ENCODE measurements at regions not wholly inside any gene's neighbourhood (a gene's known extent, or its start where the extent isn't known, plus 50 kb on each side); places are given as distances from the start of the nearest gene placed in this dataset.

DNA sequence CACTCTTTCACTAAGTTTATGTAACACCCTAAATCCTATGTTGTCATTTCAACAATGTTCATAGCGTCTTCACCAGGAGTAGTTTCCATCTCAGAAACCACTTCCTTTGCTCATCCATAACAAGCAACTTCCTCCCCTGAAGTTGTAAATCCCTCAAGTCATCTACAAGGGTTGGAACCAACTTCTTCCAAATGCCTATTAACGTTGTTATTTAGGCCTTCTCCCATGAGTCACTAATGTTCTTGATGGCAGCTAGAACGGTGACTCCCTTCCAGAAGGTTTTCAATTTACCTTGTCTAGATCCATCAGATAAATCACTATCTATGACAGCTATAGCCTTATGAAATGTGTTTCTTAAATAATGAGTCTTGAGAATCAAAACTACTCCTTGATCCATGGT is 73.3 kb upstream of the TARS1 start (continued):
- TF ChIP-seq, protein P1, sequence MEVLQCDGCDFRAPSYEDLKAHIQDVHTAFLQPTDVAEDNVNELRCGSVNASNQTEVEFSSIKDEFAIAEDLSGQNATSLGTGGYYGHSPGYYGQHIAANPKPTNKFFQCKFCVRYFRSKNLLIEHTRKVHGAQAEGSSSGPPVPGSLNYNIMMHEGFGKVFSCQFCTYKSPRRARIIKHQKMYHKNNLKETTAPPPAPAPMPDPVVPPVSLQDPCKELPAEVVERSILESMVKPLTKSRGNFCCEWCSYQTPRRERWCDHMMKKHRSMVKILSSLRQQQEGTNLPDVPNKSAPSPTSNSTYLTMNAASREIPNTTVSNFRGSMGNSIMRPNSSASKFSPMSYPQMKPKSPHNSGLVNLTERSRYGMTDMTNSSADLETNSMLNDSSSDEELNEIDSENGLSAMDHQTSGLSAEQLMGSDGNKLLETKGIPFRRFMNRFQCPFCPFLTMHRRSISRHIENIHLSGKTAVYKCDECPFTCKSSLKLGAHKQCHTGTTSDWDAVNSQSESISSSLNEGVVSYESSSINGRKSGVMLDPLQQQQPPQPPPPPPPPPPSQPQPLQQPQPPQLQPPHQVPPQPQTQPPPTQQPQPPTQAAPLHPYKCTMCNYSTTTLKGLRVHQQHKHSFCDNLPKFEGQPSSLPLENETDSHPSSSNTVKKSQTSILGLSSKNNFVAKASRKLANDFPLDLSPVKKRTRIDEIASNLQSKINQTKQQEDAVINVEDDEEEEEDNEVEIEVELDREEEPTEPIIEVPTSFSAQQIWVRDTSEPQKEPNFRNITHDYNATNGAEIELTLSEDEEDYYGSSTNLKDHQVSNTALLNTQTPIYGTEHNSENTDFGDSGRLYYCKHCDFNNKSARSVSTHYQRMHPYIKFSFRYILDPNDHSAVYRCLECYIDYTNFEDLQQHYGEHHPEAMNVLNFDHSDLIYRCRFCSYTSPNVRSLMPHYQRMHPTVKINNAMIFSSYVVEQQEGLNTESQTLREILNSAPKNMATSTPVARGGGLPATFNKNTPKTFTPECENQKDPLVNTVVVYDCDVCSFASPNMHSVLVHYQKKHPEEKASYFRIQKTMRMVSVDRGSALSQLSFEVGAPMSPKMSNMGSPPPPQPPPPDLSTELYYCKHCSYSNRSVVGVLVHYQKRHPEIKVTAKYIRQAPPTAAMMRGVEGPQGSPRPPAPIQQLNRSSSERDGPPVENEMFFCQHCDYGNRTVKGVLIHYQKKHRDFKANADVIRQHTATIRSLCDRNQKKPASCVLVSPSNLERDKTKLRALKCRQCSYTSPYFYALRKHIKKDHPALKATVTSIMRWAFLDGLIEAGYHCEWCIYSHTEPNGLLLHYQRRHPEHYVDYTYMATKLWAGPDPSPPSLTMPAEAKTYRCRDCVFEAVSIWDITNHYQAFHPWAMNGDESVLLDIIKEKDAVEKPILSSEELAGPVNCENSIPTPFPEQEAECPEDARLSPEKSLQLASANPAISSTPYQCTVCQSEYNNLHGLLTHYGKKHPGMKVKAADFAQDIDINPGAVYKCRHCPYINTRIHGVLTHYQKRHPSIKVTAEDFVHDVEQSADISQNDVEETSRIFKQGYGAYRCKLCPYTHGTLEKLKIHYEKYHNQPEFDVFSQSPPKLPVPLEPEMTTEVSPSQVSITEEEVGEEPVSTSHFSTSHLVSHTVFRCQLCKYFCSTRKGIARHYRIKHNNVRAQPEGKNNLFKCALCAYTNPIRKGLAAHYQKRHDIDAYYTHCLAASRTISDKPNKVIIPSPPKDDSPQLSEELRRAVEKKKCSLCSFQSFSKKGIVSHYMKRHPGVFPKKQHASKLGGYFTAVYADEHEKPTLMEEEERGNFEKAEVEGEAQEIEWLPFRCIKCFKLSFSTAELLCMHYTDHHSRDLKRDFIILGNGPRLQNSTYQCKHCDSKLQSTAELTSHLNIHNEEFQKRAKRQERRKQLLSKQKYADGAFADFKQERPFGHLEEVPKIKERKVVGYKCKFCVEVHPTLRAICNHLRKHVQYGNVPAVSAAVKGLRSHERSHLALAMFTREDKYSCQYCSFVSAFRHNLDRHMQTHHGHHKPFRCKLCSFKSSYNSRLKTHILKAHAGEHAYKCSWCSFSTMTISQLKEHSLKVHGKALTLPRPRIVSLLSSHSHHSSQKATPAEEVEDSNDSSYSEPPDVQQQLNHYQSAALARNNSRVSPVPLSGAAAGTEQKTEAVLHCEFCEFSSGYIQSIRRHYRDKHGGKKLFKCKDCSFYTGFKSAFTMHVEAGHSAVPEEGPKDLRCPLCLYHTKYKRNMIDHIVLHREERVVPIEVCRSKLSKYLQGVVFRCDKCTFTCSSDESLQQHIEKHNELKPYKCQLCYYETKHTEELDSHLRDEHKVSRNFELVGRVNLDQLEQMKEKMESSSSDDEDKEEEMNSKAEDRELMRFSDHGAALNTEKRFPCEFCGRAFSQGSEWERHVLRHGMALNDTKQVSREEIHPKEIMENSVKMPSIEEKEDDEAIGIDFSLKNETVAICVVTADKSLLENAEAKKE (CRISPR knock-in tag; IDR thresholded peaks at IDR 0.05) = no peak
- TF ChIP-seq, protein P2, sequence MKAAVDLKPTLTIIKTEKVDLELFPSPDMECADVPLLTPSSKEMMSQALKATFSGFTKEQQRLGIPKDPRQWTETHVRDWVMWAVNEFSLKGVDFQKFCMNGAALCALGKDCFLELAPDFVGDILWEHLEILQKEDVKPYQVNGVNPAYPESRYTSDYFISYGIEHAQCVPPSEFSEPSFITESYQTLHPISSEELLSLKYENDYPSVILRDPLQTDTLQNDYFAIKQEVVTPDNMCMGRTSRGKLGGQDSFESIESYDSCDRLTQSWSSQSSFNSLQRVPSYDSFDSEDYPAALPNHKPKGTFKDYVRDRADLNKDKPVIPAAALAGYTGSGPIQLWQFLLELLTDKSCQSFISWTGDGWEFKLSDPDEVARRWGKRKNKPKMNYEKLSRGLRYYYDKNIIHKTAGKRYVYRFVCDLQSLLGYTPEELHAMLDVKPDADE (IDR thresholded peaks at IDR 0.05) = no peak
- TF ChIP-seq JUNB (IDR thresholded peaks at IDR 0.05; ENCODE audit: unreplicated experiment) = no peak
- no peak for TF ChIP-seq STAT1 (IDR thresholded peaks at IDR 0.05; ENCODE audit: unreplicated experiment)
- no peak for TF ChIP-seq POLR2AphosphoS5 (IDR thresholded peaks at IDR 0.05; ENCODE audit: low read depth)

DNA sequence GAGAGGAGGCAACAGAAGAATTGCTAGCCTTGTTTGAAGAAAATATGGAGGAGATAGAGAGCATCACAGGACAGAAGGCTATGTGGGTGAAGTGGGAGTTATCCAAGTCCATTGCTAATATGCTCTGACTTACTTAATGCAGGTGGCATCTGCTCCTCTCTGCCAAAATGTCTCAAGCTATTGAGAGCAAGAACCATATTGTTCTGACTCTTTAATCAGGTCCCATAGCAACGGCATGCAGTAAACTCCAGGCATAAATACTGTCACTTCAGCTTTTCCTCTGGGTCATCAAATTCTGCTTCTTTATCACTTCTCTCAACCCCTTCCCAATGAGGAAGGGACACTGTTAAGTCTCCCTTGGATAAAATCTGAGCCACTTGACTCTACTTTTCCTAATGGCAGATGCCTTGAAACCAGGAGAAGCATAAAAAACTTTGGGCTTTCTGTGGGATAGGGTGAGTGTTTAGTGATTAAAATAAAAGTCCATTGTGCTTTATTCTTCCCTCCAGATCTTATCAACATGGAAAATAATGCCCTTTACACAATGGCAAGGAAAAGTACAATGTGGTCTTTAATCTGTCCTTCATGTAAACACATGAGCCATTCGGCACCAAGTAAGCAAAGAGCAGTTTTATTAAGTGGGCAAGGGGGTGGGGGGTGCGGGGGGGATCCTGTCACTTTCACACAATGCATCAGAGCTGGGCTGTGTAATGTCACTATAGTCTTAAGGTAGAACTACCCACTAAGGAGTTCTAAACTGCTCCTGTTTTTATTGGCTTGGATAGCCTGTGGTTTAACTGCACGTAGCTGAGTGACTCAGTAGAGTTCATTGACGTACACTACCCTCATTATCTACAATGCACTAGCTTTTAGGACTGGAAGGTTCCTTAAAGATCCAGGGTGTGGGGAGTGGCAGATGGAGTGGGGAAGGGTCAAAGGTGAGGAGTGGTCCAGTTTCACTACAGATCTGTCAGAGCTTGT is 71.0 kb upstream of the TARS1 start:
- H4K20me1 ChIP-seq (replicated peaks; ENCODE audit: insufficient read depth) = no peaks in the 10 kb centered on the region
- no peak overlapping the region for H3K4me2 ChIP-seq
- no peak for ATAC-seq
- no peak overlapping the region for H3K27ac ChIP-seq (ENCODE audit: low read depth)
- H2AFZ ChIP-seq = no peak overlapping the region
- H3K4me3 ChIP-seq = no peak overlapping the region
- Mint-ChIP-seq H3K36me3 (ENCODE audit: low read depth) (no peaks in the 10 kb centered on the region), H3K27me3 (ENCODE audit: insufficient read depth, low read depth, poor library complexity) (no peaks in the 10 kb centered on the region), H3K27ac (no peak overlapping the region), H3K9me3 (no peaks in the 10 kb centered on the region), H3K4me1 (no peaks in the 10 kb centered on the region), H3K4me3 (no peak overlapping the region)
- H3F3A ChIP-seq (replicated peaks; ENCODE audit: low read depth) = no peaks in the 10 kb centered on the region
- H3K79me2 ChIP-seq (replicated peaks; ENCODE audit: insufficient read depth) = no peaks in the 10 kb centered on the region
- no peak for DNase-seq (ENCODE audit: low spot score)
- H3K4me1 ChIP-seq (ENCODE audit: insufficient read depth) = no peaks in the 10 kb centered on the region
- H3K36me3 ChIP-seq (ENCODE audit: insufficient read depth) = no peaks in the 10 kb centered on the region; the same call in 1 of the 2 replicates
- H3K27me3 ChIP-seq (ENCODE audit: insufficient read depth) = no peaks in the 10 kb centered on the region
- H3K9me2 ChIP-seq (ENCODE audit: insufficient read depth) = no peaks in the 10 kb centered on the region
- no peak for TF ChIP-seq EZH2 (IDR thresholded peaks at IDR 0.05; ENCODE audit: low read depth, unreplicated experiment)
- TF ChIP-seq NANOG (IDR thresholded peaks at IDR 0.05; ENCODE audit: borderline replicate concordance) = no peak
- TF ChIP-seq, protein P1 (CRISPR knock-in tag; IDR thresholded peaks at IDR 0.05) = no peak
- no peak for TF ChIP-seq STAT1 (IDR thresholded peaks at IDR 0.05; ENCODE audit: unreplicated experiment)

Measured in GM23338 (cell line).